PC-3 (cell line): ENCODE measurements at regions not wholly inside any gene's neighbourhood (a gene's known extent, or its start where the extent isn't known, plus 50 kb on each side); places are given as distances from the start of the nearest gene placed in this dataset.
A peak's percentile ranks its signal among the peaks of the same experiment; 100 is the strongest.

Experiments
- ATAC-seq: fragments of 200-7000 bp; cut with Tn5 transposase; 2 replicates; pipeline ENCODE4 v1.9.1; 2020; ENCODE audit warnings: mild to moderate bottlenecking, moderate library complexity
- BruUV-seq: library from RNA; stranded (reverse); fragments of 400-500 nt; replicated peaks from 2 replicates; lab custom pipeline; 2021; lab: Mats Ljungman, UMichigan
- CTCF ChIA-PET: fragments of 300-600 bp; sonication (Branson Sonifier 250); formaldehyde crosslinking; loops from one replicate; lab custom pipeline; 2022; ENCODE audit warnings: antibody characterized with exemption; lab: Charles Lee
- POLR2A ChIA-PET: fragments of 300-600 bp; sonication (Branson Sonifier 250); formaldehyde crosslinking; loops from one replicate; lab custom pipeline; 2022; ENCODE audit warnings: antibody characterized with exemption; ENCODE audit not compliant: unreplicated experiment; lab: Charles Lee
- DNase-seq: peaks from one replicate; pipeline ENCODE4 v3.0.0-alpha.2; 2015
- H2AFZ ChIP-seq: fragments of 300-600 bp; sonication (generic); 2 replicates; pipeline ENCODE4 v1.6.0; 2016; ENCODE audit warnings: antibody characterized with exemption, low read length
- H3F3A ChIP-seq: fragments of 300-600 bp; sonication (generic); one replicate; pipeline ENCODE4 v1.6.0; 2017; ENCODE audit warnings: antibody characterized with exemption, low read length, control low read depth, mild to moderate bottlenecking; ENCODE audit not compliant: unreplicated experiment
- H3K27ac ChIP-seq: fragments of 300-600 bp; sonication (generic); 2 replicates; pipeline ENCODE4 v1.5.1; 2016; ENCODE audit warnings: mild to moderate bottlenecking, low read length
- H3K27me3 ChIP-seq: fragments of 300-600 bp; sonication (generic); 2 replicates; pipeline ENCODE4 v1.6.1; 2016; ENCODE audit warnings: low read length, mixed read lengths
- H3K36me3 ChIP-seq: fragments of 300-600 bp; sonication (generic); 2 replicates; pipeline ENCODE4 v1.6.1; 2016; ENCODE audit warnings: low read depth, mixed run types, low read length, mixed read lengths
- H3K4me1 ChIP-seq: fragments of 300-600 bp; sonication (generic); 2 replicates; pipeline ENCODE4 v1.5.1; 2016; ENCODE audit warnings: low read length; ENCODE audit not compliant: insufficient read depth
- H3K4me2 ChIP-seq: fragments of 300-600 bp; sonication (generic); 2 replicates; pipeline ENCODE4 v1.6.0; 2016; ENCODE audit warnings: low read length
- H3K4me3 ChIP-seq: fragments of 300-600 bp; sonication (generic); 2 replicates; pipeline ENCODE4 v1.5.1; 2016; ENCODE audit warnings: mild to moderate bottlenecking, low read length, mixed read lengths
- H3K79me2 ChIP-seq: fragments of 300-600 bp; sonication (generic); 2 replicates; pipeline ENCODE4 v1.6.1; 2017; ENCODE audit warnings: low read length, mixed read lengths
- H3K9ac ChIP-seq: fragments of 300-600 bp; sonication (generic); 2 replicates; pipeline ENCODE4 v1.6.0; 2016; ENCODE audit warnings: mild to moderate bottlenecking, low read length
- H3K9me2 ChIP-seq: fragments of 300-600 bp; sonication (generic); replicated peaks from 2 replicates; pipeline ENCODE4 v1.6.1; 2016; ENCODE audit warnings: mixed run types, low read length, mixed read lengths
- H3K9me3 ChIP-seq: fragments of 300-600 bp; sonication (generic); 2 replicates; pipeline ENCODE4 v1.6.1; 2016; ENCODE audit warnings: low read length, mixed read lengths
- H4K20me1 ChIP-seq: fragments of 300-600 bp; sonication (generic); 2 replicates; pipeline ENCODE4 v1.6.1; 2016; ENCODE audit warnings: low read length, mixed read lengths
- EZH2 ChIP-seq: fragments of 300-600 bp; sonication (generic); IDR thresholded peaks from one replicate; pipeline ENCODE4 v1.6.1; 2017; ENCODE audit warnings: antibody characterized with exemption, mild to moderate bottlenecking, low read length; ENCODE audit not compliant: unreplicated experiment
- EZH2phosphoT487 ChIP-seq: fragments of 300-600 bp; sonication (generic); IDR thresholded peaks from 2 replicates; pipeline ENCODE4 v1.6.1; 2018; ENCODE audit warnings: mild to moderate bottlenecking, antibody characterized with exemption, low read length, borderline replicate concordance
- intact Hi-C: fragments of 100-400 bp; cut with micrococcal nuclease; formaldehyde crosslinking; loops from 2 replicates; pipeline ENCODE4 v1.9.0; 2023
- TF ChIP-seq, protein P1 (sequence below): fragments of 300-600 bp; sonication (generic); conservative IDR thresholded peaks from 2 replicates; pipeline ENCODE4 v1.5.1; 2017; ENCODE audit warnings: antibody characterized with exemption, low read depth, mild to moderate bottlenecking, low read length

DNA sequence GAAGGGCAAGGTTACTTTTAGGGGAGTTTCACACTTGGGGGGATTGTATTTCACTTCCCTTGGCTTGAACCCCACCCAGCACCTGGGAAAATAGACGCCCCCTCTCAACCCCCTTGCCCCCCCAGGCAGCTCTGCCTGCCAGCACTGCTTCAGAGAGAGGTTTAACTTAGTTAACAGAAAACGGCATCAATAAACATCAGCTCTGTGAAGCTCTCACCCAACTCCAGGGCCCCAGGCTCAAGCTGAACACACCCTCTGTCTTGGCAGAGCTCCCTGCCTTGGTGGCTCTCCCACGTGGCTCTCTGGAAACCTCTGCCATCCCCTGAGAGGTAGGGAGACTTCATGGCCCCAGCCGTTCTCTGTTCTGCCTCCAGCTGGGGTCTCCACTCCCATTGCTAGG is 244.1 kb downstream of the ACKR3 start:
- ChIA-PET POLR2A (interaction anchor here (0.6 kb wide), 1 partner anchor 454 kb away, joined by 3 read pairs; no protein-coding TSS in a partner anchor), CTCF (no interaction called here)
- Histone ChIP-seq H2AFZ (no peak overlapping the region), H3K36me3 (no peaks in the 10 kb centered on the region), H3K9me3 (0 out of 2 replicates have a peak, but pooled peaks cover 6% of the 10 kb centered on the region), H4K20me1 (no peaks in the 10 kb centered on the region), H3K4me1 (peaks cover 4% of the 10 kb centered on the region; the same call in 1 of the 2 replicates), H3K79me2 (no peaks in the 10 kb centered on the region), H3K27me3 (no peaks in the 10 kb centered on the region), H3K4me2 (no peak overlapping the region), H3K9ac (no peak overlapping the region), H3K9me2 (no peaks in the 10 kb centered on the region), H3K27ac (no peak overlapping the region), H3K4me3 (no peak overlapping the region), H3F3A (no peaks in the 10 kb centered on the region)
- DNase-seq (no peak), ATAC-seq (no peak)
- intact Hi-C loops, result no loop called here
- TF ChIP-seq, protein P1, sequence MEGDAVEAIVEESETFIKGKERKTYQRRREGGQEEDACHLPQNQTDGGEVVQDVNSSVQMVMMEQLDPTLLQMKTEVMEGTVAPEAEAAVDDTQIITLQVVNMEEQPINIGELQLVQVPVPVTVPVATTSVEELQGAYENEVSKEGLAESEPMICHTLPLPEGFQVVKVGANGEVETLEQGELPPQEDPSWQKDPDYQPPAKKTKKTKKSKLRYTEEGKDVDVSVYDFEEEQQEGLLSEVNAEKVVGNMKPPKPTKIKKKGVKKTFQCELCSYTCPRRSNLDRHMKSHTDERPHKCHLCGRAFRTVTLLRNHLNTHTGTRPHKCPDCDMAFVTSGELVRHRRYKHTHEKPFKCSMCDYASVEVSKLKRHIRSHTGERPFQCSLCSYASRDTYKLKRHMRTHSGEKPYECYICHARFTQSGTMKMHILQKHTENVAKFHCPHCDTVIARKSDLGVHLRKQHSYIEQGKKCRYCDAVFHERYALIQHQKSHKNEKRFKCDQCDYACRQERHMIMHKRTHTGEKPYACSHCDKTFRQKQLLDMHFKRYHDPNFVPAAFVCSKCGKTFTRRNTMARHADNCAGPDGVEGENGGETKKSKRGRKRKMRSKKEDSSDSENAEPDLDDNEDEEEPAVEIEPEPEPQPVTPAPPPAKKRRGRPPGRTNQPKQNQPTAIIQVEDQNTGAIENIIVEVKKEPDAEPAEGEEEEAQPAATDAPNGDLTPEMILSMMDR, result no peak
- no peak for TF ChIP-seq EZH2phosphoT487
- no peak for TF ChIP-seq EZH2
- no TSS peak for BruUV-seq

DNA sequence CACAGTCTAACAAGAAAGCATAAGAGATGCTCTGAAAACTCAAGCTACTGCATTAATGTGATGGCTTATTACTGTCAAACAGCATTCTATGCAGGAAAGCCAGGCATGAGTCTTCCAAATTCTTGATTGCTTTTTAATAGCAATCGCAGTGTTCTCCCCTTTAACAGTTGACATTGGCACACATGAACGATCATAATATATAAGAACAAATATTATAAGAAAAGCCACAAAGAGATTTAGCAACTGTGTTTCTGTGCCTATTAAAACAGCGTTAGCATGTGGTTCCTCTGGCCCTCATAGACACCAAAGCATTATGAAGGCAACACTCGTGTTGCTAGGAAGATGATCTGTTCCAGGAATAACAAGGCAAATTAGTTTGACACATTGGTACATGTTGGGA is 245.0 kb downstream of the ACKR3 start:
- H3K36me3 ChIP-seq, result no peaks in the 10 kb centered on the region
- no peaks in the 10 kb centered on the region for H3K79me2 ChIP-seq
- no peak overlapping the region for H3K9ac ChIP-seq
- BruUV-seq, result no TSS peak
- no peaks in the 10 kb centered on the region for H3F3A ChIP-seq
- ChIA-PET POLR2A (no interaction called here), CTCF (no interaction called here)
- intact Hi-C loops, result no loop called here
- no peak overlapping the region for H3K4me3 ChIP-seq
- no peak overlapping the region for H2AFZ ChIP-seq
- ATAC-seq, result peak; percentile 13; the same call in 1 of the 2 replicates
- no peak for DNase-seq
- H3K9me3 ChIP-seq, result 0 out of 2 replicates have a peak, but pooled peaks cover 6% of the 10 kb centered on the region
- no peak overlapping the region for H3K27ac ChIP-seq
- H3K4me1 ChIP-seq, result peaks cover 4% of the 10 kb centered on the region; the same call in 1 of the 2 replicates
- H3K27me3 ChIP-seq, result no peaks in the 10 kb centered on the region
- no peaks in the 10 kb centered on the region for H3K9me2 ChIP-seq
- TF ChIP-seq EZH2phosphoT487, result no peak
- TF ChIP-seq, protein P1, result no peak
- TF ChIP-seq EZH2, result no peak
- H3K4me2 ChIP-seq, result no peak overlapping the region
- H4K20me1 ChIP-seq, result no peaks in the 10 kb centered on the region

DNA sequence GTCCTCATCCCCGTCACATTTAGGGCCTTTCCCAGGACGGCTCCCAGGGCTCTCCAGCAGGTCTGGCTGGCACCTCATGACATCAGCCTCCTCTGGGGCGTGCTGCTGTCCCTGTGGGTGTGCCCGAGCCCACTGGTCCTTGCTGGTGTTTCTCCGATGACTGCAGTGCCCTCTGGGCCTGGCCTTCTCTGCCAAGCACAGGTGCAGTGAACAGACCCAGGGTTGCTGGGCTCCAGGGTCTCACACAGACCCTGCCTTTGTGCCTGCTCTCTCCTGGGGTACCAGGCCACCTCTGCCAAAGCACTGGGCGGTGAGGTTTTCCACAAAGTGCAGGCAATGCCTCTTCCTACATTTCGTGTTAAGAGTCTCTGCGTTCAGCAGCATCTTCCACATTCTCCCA is 246.1 kb downstream of the ACKR3 start:
- no peak for DNase-seq
- Histone ChIP-seq H3K79me2 (no peaks in the 10 kb centered on the region), H3K4me3 (no peak overlapping the region), H3K27ac (no peak overlapping the region), H3K9ac (no peak overlapping the region), H3K9me2 (no peaks in the 10 kb centered on the region), H3K36me3 (no peaks in the 10 kb centered on the region), H3K27me3 (no peaks in the 10 kb centered on the region), H2AFZ (no peak overlapping the region), H3K4me2 (no peak overlapping the region), H4K20me1 (no peaks in the 10 kb centered on the region), H3K4me1 (peaks cover 4% of the 10 kb centered on the region; the same call in 1 of the 2 replicates), H3K9me3 (no peaks in the 10 kb centered on the region), H3F3A (no peaks in the 10 kb centered on the region)
- intact Hi-C loops, result no loop called here
- BruUV-seq, result no TSS peak
- ChIA-PET CTCF (no interaction called here), POLR2A (no interaction called here)
- TF ChIP-seq, protein P1, result no peak
- TF ChIP-seq EZH2 (no peak), EZH2phosphoT487 (no peak)
- no peak for ATAC-seq
